ENCODE measurements at regions not wholly inside any gene's neighbourhood (a gene's known extent, or its start where the extent isn't known, plus 50 kb on each side); places are given as distances from the start of the nearest gene placed in this dataset.

GRCh38 chr4:106618956-106619355 is 250.4 kb upstream of the GIMD1 start (continued):
- no peak for TF ChIP-seq E2F8 (IDR thresholded peaks at IDR 0.05; ENCODE audit: low read depth, partially characterized antibody)
- TF ChIP-seq BMI1 (IDR thresholded peaks at IDR 0.05; ENCODE audit: borderline replicate concordance) = no peak
- TF ChIP-seq ZBTB40 (IDR thresholded peaks at IDR 0.05; ENCODE audit: borderline replicate concordance) = no peak
- TF ChIP-seq PML (IDR thresholded peaks at IDR 0.05; ENCODE audit: low read length) = no peak
- TF ChIP-seq MTA3 (IDR thresholded peaks at IDR 0.05; ENCODE audit: borderline replicate concordance, low read length) = no peak
- TF ChIP-seq HDAC6 (IDR thresholded peaks at IDR 0.05; ENCODE audit: unreplicated experiment) = no peak

GRCh38 chr4:106615961-106616360 is 247.4 kb upstream of the GIMD1 start:
- no peak for FAIRE-seq
- TF ChIP-seq KLF5 (IDR thresholded peaks at IDR 0.05; ENCODE audit: partially characterized antibody) (no peak), SMC3 (IDR thresholded peaks at IDR 0.05; ENCODE audit: borderline replicate concordance, low read length) (no peak)
- Histone ChIP-seq H3K9me3 (replicated peaks; ENCODE audit: control insufficient read depth, insufficient read depth, low read length) (no peaks in the 10 kb centered on the region), H2AFZ (ENCODE audit: control insufficient read depth, low read depth, low read length) (no peak overlapping the region), H3K79me2 (ENCODE audit: control insufficient read depth, insufficient read depth, low read length) (no peaks in the 10 kb centered on the region), H3K9ac (ENCODE audit: control insufficient read depth, insufficient read depth, low read length) (no peak overlapping the region), H3K4me1 (ENCODE audit: control insufficient read depth, insufficient read depth, low read length) (no peaks in the 10 kb centered on the region), H3K27ac (ENCODE audit: control insufficient read depth, insufficient read depth) (no peak overlapping the region), H3K4me2 (ENCODE audit: control insufficient read depth, insufficient read depth) (no peak overlapping the region), H4K20me1 (ENCODE audit: control insufficient read depth, insufficient read depth) (no peaks in the 10 kb centered on the region), H3K4me3 (no peak overlapping the region), H3K36me3 (ENCODE audit: control insufficient read depth in 2 of 2, insufficient read depth in 2 of 2, low read length in 1 of 2) (no peaks in the 10 kb centered on the region), H3K27me3 (replicated peaks in 1 of 2; ENCODE audit: control insufficient read depth in 2 of 2, insufficient read depth in 2 of 2, low read length in 1 of 2) (no peaks in the 10 kb centered on the region)
- POLR2A ChIA-PET = no interaction called here
- BruUV-seq (replicated peaks) = no TSS peak
- SMC1A ChIA-PET (ENCODE audit: uncharacterized antibody, unreplicated experiment) = no interaction called here
- RAD21 ChIA-PET (ENCODE audit: unreplicated experiment) = no interaction called here
- no peak for ATAC-seq
- 0% methylated on average over 2 of the region's 2 CpGs for WGBS (ENCODE audit: insufficient coverage, insufficient replicate concordance, low lambda C conversion rate, missing lambda C conversion rate)
- CTCF ChIA-PET = no interaction called here
- intact Hi-C loops (cut with micrococcal nuclease; ENCODE audit: unreplicated experiment) (no loop called here), in situ Hi-C loops (cut with MboI) (no loop called here)
- no peak for DNase-seq (ENCODE audit: low read depth, low spot score)
